ENCODE measurements at regions not wholly inside any gene's neighbourhood (a gene's known extent, or its start where the extent isn't known, plus 50 kb on each side); places are given as distances from the start of the nearest gene placed in this dataset.

DNA sequence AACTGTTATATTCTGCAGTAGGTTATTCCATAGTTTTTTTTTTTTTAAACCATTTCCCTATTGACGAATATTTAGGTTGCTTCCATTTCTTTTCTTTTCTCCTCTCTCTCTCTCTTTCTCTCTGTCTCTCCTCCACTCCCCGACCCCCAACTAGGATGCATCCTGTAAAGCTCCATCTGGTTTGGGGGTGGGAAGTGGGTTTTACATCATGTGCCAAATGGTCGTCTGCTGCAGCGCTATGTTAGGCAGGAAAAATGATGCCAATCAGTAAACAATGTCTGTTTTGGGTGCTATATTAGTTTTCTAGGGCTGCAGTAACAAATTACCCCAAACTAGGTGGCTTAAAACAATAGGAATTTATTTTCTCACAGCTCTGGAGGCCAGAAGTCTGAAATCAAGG lies 465.0 kb downstream of the AACS start:
- no peak overlapping the region for H3K4me3 Mint-ChIP-seq

More for the DNA sequence above, 465.0 kb downstream of the AACS start:
- peaks cover 8% of the 10 kb centered on the region for H3K27me3 Mint-ChIP-seq (ENCODE audit: low read depth)
- H3K9me3 Mint-ChIP-seq = no peaks in the 10 kb centered on the region
- no peak overlapping the region for H3K9ac ChIP-seq (ENCODE audit: extremely low read depth, insufficient read length, low read length)
- H2BK120ac ChIP-seq (ENCODE audit: low read depth, low read length, poor library complexity, severe bottlenecking) = no peak overlapping the region
- TF ChIP-seq, protein P1, sequence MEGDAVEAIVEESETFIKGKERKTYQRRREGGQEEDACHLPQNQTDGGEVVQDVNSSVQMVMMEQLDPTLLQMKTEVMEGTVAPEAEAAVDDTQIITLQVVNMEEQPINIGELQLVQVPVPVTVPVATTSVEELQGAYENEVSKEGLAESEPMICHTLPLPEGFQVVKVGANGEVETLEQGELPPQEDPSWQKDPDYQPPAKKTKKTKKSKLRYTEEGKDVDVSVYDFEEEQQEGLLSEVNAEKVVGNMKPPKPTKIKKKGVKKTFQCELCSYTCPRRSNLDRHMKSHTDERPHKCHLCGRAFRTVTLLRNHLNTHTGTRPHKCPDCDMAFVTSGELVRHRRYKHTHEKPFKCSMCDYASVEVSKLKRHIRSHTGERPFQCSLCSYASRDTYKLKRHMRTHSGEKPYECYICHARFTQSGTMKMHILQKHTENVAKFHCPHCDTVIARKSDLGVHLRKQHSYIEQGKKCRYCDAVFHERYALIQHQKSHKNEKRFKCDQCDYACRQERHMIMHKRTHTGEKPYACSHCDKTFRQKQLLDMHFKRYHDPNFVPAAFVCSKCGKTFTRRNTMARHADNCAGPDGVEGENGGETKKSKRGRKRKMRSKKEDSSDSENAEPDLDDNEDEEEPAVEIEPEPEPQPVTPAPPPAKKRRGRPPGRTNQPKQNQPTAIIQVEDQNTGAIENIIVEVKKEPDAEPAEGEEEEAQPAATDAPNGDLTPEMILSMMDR (conservative IDR thresholded peaks at IDR 0.05) = no peak
- H2AFZ ChIP-seq (ENCODE audit: low read length) = no peak overlapping the region
- H2BK20ac ChIP-seq (ENCODE audit: low read depth, low read length, poor library complexity, severe bottlenecking) = no peak overlapping the region
- no peak overlapping the region for H2BK15ac ChIP-seq (ENCODE audit: low read depth, low read length)
- no peak overlapping the region for H2BK5ac ChIP-seq (ENCODE audit: insufficient read length, low read length)
- peaks cover 0 to 10% (median 0%) of the 10 kb centered on the region in 3 experiments; a peak in 2 of 7 replicates for H3K36me3 Mint-ChIP-seq (ENCODE audit: insufficient read depth in 1 of 3, low read depth in 3 of 3)
- no peak overlapping the region for H4K5ac ChIP-seq (ENCODE audit: insufficient read length, low read depth, low read length)
- no peak overlapping the region for H4K8ac ChIP-seq (replicated peaks; ENCODE audit: insufficient read length, low read depth, low read length)
- no peak overlapping the region for H3K18ac ChIP-seq (ENCODE audit: insufficient read length, low read depth, low read length)
- H3K4me2 ChIP-seq (ENCODE audit: insufficient read depth, insufficient read length, low read length) = no peak overlapping the region
- no peaks in the 10 kb centered on the region for H3K79me1 ChIP-seq (ENCODE audit: insufficient read depth, low read depth, low read length, poor library complexity, severe bottlenecking)
- H3K27me3 ChIP-seq (ENCODE audit: insufficient read depth, low read length) = no peaks in the 10 kb centered on the region
- no CpG with 5 or more reads among the region's 4 CpGs for WGBS (ENCODE audit: extremely low coverage, insufficient read length, low lambda C conversion rate)
- no peak overlapping the region for H3K56ac ChIP-seq (ENCODE audit: insufficient read length, low read depth, low read length)
- H3K4ac ChIP-seq (ENCODE audit: low read depth, low read length) = no peak overlapping the region
- H3K9me3 ChIP-seq (ENCODE audit: control insufficient read depth, low read depth, low read length) = no peaks in the 10 kb centered on the region
- no peak for DNase-seq
- H3K14ac ChIP-seq (ENCODE audit: insufficient read depth, low read length) = no peak overlapping the region
- no peaks in the 10 kb centered on the region; a peak in 1 of 4 replicates for H3K4me1 Mint-ChIP-seq
- H2BK12ac ChIP-seq (ENCODE audit: insufficient read length, low read depth, low read length) = no peak overlapping the region
- H3K79me2 ChIP-seq (ENCODE audit: insufficient read depth, low read length) = no peaks in the 10 kb centered on the region
- H3K4me1 ChIP-seq (ENCODE audit: insufficient read depth, low read length) = no peaks in the 10 kb centered on the region
- H3K27ac ChIP-seq (ENCODE audit: insufficient read length, low read depth, low read length) = no peak overlapping the region
- H3T11ph ChIP-seq (ENCODE audit: low read length) = no peak overlapping the region
- H4K20me1 ChIP-seq (ENCODE audit: control insufficient read depth, insufficient read depth, insufficient read length) = no peaks in the 10 kb centered on the region
- no peak overlapping the region for H4K91ac ChIP-seq (ENCODE audit: insufficient read length, low read depth, low read length)
- H3K23me2 ChIP-seq (ENCODE audit: insufficient read length, low read depth, low read length, poor library complexity, severe bottlenecking) = no peaks in the 10 kb centered on the region
- H2AK5ac ChIP-seq (ENCODE audit: insufficient read length, low read length) = no peak overlapping the region
- H3K23ac ChIP-seq (ENCODE audit: insufficient read length, low read depth, low read length) = no peak overlapping the region
- H3K27ac Mint-ChIP-seq = no peak overlapping the region

Measured in H9 (cell line).